Frontal cortex (tissue), 3 donors: ENCODE measurements at regions not wholly inside any gene's neighbourhood (a gene's known extent, or its start where the extent isn't known, plus 50 kb on each side); places are given as distances from the start of the nearest gene placed in this dataset.
"Not testable (repeated sequence)": the region's sequence is repeated elsewhere in the genome, so short reads cannot be mapped to it uniquely, and the experiment has no call there.

Experiments
- DNase-seq, 2 donors: peaks; one replicate each; pipeline ENCODE4 v3.0.0; 2012; ENCODE audit warnings: low spot score in 2 of 2
- FAIRE-seq: peaks from 2 replicates; lab custom pipeline; 2012; peaks lifted over from hg19 to GRCh38; lab: Jason Lieb, UNC
- donor health status: control.
- donor health status: control.
- donor health status: control.

DNA sequence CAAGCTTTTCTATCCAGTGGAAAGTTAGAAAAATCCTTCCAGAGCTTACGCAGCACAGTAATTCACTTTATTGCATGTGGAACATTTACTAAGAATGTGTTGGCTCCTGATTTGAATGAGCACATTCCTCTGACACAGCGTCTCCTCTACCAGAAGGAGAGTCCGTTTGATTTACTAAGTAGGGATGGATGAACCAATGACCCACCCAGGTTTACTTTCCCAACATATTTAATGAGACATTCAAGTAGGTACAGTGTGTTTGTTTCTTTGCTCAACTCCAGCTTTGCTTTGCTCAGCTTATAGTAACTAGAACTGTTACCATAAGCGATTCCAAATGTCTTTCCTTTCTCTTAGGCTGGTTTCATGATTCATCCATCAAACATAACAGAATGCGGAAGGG lies 161.7 kb downstream of the SMARCA1 start:
- FAIRE-seq = no peak
- no peak for DNase-seq

DNA sequence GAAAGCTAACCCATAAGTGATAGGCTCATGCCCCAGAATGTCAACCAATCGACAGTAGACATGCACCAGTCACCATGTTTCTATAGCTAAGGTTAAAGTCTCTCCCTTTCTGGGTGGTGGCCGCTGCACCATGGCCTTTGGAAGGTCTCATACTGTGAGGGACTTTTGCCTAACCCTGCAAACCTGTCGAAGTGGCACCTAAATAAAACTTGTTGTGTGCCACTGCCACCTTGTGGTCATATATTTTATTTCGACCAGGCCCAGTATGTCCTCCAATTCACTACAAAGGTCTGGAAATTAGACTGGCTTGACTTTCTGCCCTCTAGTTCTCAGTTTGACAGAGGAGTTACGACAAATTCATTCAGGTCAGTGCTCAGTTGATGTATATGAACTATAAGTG lies 163.1 kb downstream of the SMARCA1 start:
- DNase-seq = no peak
- FAIRE-seq = no peak

DNA sequence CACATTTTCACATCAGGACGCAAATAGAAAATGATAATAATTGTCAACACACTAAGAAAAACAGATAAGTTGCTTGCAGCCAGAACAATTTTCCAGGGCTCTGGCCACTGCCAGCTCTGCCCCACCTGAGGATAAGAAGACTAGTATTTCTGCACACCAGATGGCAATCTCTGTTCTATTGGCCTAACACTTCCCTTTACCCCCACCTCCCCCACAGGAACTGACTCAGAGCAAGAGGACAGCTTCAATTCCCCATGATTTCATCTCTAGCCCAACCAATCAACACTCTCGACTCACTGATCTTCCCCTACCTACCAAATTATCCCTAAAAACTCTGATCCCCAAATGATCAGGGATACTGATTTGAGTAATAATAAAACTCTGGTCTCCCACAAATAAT lies 164.0 kb downstream of the SMARCA1 start:
- FAIRE-seq = no peak

DNA sequence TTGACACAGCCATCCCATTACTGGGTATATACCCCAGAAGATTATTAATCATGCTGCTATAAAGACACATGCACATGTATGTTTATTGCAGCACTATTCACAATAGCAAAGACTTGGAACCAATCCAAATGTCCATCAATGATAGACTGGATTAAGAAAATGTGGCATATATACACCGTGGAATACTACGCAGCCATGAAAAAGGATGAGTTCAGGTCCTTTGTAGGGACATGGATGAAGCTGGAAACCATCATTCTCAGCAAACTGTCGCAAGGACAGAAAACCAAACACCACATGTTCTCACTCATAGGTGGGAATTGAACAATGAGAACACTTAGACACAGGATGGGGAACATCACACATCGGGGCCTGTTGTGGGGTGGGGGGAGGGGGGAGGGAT lies 165.9 kb downstream of the SMARCA1 start:
- DNase-seq, FAIRE-seq: not testable (repeated sequence)

More for the DNA sequence above, 164.0 kb downstream of the SMARCA1 start:
- no peak for DNase-seq

DNA sequence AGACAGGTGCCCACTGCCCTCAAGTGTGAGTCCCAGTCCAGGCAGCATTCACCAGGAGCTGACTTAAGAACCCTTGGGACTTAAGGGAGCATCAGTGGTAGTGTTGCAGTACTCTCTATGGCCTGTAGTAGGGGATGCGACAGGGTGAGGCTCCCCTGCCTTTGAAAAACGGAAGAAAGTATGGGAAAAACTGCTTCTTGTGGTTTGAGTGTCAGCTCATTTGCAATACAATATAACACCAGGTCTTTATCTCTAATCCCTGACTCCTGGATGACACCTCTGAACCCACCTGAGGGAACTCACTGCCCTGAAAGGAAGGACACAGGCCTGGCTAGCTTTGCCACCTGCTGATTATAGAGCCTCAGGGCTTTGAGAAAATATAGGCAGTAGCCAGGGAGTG lies 176.0 kb downstream of the SMARCA1 start:
- no peak for FAIRE-seq
- no peak for DNase-seq

DNA sequence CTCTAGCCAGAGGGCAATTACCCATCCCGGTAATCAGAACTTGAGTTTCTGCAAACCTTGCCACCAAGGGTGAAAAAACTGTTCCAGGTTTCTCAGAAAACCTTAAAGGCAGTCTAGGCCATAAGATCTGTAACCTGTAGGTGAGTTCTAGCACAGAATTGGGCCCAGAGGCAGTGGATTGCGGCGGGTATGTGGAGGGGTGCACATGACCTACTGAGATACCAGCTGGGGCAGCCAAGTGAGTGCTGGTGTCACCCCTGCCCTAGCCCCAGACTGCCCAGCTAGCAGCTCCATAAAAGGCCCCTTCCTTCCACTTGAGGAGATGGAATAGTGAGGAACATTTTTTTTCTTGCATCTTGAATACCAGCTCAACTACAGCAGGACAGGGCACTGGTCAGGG lies 176.7 kb downstream of the SMARCA1 start:
- DNase-seq (no peak), FAIRE-seq (no peak)

DNA sequence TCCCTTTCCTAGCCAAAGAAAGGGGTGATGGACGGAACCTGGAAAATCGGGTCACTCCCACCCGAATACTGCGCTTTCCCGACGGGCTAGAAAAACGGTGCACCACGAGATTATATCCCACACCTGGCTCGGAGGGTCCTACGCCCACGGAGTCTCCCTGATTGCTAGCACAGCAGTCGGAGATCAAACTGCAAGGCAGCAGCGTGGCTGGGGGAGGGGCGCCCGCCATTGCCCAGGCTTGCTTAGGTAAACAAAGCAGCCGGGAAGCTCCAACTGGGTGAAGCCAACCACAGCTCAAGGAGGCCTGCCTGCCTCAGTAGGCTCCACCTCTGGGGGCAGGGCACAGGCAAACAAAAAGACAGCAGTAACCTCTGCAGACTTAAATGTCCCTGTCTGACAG lies 186.0 kb downstream of the SMARCA1 start:
- not testable (repeated sequence) for DNase-seq, FAIRE-seq

DNA sequence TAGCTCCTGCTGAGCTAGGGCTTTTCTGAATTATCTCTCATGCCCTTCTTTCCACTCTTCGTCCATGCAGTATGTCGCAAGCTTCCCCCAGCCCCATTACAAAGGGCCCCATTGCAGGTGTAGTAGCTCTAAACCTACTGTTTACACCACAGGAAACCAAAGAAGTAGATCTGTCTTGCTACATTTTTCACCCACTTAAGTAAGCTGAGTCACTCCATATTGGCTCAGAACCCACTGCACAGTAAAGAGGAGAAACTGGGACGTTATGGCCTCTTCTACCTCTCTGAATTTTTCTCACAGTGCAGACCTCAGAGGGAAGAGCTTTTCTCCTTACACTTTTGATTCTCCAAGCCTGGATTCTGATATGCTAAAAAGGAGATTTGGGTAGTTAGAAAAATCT lies 200.2 kb downstream of the SMARCA1 start:
- no peak for FAIRE-seq

DNA sequence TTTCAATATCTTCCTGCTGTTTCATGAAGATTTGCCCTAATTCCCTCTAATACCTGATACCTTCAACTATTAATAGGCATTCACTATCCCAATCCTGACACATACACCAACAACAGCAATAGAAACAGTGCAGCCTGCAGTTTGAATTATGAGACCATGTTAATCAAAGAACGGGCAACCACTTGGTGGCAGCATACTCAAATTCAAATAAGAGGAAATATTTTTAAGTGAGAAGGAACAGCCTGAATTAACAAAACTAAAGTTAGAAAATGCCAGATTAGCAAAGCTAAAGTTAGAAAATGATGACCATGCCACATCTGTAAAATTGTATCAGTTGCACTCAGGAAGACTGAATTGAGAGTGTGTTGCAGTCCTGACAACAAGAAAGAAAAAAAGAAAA lies 204.9 kb downstream of the SMARCA1 start:
- FAIRE-seq = no peak
- DNase-seq = no peak

More for the DNA sequence above, 200.2 kb downstream of the SMARCA1 start:
- DNase-seq = no peak

DNA sequence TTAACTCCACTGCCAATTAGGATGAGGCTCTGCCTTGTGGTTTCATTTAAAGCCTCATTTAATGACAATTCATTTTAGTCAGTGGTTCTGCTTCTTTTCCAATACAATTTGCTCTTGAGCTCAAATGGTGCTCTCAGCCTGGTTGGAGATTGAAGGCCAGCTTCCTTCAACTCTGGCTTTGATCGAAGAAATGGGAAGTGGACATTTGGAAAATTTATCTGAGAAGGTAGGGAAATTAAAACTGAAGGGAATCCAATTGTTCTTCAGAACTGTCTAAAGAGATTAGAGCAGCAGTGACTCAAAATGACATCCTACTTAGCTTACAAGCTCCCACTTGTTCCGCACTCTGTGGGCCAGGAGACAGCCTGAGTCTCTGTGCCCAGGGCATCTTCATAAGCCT lies 206.8 kb downstream of the SMARCA1 start:
- DNase-seq (no peak), FAIRE-seq (no peak)

DNA sequence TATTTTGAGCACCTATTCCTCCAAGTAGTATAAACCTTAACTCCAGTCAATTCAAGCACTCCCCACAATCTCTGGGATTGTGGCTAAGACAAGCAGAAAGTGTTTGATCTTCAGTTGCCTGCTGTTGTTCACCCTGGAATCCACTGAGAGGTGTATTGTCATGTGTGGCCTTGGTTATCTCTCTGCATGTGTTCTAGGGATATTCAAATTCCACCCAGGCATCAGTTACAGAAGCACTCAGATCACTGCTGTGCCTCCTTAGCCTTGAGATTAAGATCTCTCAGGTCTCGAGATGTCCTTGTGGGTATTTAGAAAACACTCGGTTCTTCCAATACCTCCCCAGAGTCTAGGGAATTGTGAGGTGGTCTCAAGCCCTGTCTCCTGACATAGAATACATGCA lies 213.3 kb downstream of the SMARCA1 start:
- FAIRE-seq (no peak), DNase-seq (no peak)

DNA sequence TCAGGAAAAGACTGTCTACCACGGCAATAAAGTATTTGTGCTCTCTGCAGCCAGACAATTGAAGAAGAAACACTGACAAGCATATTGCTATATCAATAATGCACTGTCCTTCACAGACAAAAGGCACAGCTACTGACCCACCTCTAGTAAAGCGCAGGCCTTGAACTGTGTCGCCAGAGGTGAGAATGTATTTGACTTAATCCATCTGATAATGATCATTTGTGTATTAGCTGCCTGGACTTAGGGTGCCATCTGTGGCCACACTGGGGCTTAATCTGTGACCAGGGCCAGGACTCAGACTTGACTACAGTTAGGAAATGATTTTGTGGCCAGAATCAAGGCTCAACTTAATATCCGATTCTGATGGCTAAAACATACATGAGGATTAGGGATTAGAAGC lies 260.4 kb downstream of the SMARCA1 start:
- DNase-seq = no peak
- no peak for FAIRE-seq

DNA sequence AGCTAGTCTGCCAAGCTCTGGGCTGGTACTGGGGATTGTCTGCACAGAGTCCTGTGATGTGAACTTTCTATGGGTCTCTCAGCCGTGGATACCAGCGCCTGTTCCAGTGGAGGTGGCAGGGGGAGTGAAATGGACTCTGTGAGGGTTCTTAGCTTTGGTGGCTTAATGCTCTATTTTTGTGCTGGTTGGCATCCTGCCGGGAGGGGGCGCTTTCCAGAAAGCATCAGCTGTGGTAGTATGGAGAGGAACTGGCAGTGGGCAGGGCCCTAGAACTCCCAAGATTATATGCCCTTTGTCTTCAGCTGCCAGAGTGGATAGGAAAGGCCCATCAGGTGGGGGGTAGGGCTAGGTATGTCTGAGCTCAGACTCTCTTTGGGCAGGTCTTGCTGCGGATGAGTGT lies 267.8 kb downstream of the SMARCA1 start:
- DNase-seq, FAIRE-seq: not testable (repeated sequence)

DNA sequence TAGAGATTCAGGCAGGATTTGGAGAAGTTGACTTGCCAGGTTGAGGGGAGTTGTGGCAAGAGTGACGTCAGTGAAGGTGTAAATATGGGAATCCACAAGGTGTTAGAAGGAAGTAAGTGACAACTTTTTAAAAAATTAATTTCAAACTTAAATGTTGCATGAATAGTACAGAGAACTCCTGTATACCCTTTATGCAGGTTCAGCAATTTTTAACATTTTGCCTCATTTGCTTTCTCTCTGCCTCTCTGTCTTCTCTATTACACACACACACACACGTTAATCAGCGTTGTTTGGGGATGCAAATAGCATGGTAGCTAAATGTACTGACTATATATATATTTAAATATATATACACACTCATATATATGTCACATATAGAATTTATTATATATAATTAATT lies 273.7 kb downstream of the SMARCA1 start:
- FAIRE-seq (no peak), DNase-seq (no peak)

DNA sequence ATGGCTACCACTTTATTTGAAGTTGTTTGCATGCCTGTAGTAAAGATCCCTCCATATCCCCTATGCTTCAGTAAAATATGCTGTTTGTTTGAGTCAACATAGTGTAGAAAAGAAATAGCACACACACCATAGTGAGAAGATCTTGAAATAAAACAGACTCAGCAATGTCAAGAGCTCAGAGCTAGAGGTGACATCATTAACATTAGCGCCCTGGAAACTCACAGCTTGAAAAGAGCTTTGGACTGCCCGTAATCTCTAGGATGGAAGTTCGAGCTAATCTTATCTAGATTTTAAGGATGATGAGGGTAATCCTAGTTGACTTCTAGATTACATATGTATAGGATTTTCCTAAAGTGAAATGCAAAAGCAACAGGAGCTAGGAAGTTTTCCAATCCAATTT lies 275.6 kb downstream of the SMARCA1 start:
- FAIRE-seq (no peak), DNase-seq (no peak)

DNA sequence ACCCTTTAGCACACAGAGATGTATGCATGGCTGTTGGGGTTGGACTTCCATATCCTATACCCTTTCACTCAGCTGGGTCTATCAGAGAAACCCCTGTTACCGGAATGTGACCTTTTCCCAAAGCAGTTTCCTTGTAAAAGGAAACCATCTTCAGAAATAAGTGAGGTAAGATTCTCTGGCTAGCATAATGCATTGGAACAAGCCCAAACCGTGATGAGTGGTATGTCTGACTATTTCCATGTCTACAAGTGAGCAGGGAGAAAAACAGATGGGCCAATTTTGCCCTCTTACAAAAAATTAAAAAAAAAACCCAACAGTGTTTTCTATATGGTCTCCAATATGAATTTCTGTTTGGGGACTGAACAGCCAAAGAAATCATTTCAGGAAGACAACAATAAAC lies 283.9 kb downstream of the SMARCA1 start:
- DNase-seq (no peak), FAIRE-seq (no peak)

DNA sequence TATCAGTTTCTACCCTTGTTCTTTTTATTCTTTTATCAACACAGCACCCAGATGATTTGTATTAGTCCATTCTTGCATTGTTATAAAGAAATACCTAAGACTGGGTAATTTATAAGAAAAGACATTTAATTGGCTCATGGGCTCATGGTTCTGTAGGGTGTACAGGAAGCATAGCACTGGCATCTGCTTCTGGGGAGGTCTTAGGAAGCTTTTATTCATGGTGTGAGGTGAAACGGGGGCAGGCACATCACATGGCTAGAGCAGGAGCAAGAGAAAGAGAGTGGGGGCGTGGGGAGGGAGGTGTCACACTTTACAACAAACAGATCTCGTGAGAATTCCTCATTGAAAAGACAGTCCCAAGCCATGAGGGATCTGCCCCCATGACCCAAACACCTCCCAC lies 285.3 kb downstream of the SMARCA1 start:
- DNase-seq = no peak
- FAIRE-seq = no peak

DNA sequence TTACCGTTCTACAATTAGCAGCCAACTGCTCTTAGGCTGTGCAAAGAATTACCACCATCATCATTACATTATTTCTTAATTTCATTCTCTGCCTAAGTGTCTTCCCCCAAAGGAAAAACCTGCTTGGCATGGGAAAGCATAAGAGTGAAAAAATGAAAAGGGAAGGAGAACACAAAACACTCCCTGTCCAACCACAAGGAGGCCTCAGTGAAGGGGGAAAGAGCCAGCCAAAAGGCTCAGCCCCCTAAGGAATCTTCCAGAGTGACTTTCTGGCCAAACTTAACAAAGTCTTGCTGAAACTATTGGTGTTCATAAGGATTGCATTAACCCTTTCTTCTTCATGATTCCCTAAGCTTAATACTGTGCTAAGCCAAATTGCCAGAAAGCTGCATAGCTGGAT lies 287.4 kb downstream of the SMARCA1 start:
- no peak for DNase-seq
- FAIRE-seq = no peak

DNA sequence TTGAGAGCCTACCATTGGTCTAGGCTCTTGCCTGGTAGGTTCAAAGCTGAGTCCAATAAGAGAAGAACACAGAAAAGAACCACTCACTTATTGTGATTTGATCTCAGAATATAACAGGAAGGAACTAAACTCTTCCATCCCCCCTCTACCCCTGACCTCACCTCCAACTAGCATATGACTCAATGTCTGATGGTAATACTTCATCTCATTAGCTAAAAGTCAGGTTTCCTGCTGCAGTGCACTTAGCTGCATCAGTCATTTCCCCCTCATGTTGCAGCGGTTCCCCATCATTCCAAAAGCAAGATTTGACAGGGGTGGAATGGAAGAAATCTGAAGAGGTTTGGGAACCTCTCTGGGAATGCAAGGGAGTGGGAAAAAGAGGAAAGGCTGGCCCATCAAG lies 289.5 kb downstream of the SMARCA1 start:
- FAIRE-seq = no peak
- DNase-seq = no peak

DNA sequence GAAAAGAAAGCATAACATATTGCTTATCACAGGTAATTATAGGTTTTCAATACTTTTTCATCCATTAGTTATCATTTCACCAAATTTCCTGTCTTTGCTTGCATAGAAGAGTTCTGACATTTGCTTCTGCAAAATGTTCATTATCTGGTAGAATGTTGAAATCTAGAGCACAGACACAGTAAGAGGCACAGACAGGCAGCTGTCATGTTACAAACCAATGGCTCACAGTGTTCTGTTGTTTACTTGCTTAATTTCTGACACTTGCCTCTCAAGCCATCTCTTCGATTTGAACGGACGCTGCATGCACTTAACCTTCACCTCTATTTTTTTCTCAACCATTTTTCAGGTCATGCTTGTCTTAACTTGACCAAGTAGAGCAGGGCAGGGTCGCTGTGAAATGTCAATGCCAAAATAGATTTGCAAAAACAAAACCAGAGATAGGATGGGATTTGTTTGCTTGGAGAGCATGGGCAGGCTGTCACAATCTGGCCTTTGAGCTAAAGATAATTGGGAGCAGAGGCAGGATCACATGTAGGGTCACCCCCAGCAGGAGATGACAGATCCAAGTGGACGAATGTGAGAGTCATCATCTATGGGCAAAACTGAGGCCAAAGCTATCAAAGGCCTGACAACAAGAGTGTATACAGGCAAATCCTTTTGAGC lies 292.3 kb downstream of the SMARCA1 start:
- DNase-seq (no peak), FAIRE-seq (no peak)

DNA sequence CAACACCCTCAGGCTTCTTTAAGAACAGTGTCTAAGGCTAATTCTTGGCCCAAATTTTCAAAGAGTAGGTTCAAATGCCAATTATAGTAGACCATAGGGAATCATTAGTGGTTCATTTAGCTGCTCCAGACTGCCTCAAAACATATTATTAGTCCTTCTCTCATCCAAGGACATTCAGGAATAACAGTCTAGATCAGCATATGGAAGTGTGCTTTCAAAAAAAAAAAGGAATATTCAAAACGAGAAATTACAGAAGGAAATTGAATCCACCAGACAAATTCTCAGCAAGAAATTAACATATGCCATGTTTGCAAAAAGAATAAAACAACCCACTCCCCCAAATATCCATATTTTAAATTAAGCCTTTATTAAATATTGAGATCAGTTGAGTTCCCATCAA lies 293.1 kb downstream of the SMARCA1 start:
- DNase-seq = no peak
- no peak for FAIRE-seq

DNA sequence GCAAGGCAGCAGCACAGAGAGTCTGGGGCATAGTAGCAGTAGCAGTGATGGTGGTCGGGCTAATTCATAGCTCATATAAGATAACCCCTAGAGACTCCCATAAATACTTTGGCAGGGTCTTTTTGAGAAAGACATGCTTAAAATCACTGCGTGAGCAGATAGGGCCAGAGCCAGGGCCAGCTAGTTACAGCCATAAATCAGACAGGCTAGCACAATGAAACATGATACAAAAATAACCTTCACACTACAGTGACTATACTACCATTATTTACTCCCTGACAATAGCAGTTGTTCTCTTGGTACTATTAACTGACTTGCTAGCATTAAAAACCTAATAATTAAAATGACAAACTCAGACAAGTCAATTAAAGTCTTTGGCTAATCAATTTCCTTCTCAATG lies 295.9 kb downstream of the SMARCA1 start:
- FAIRE-seq (no peak), DNase-seq (no peak)
